ENCODE measurements at regions not wholly inside any gene's neighbourhood (a gene's known extent, or its start where the extent isn't known, plus 50 kb on each side); places are given as distances from the start of the nearest gene placed in this dataset.

DNA sequence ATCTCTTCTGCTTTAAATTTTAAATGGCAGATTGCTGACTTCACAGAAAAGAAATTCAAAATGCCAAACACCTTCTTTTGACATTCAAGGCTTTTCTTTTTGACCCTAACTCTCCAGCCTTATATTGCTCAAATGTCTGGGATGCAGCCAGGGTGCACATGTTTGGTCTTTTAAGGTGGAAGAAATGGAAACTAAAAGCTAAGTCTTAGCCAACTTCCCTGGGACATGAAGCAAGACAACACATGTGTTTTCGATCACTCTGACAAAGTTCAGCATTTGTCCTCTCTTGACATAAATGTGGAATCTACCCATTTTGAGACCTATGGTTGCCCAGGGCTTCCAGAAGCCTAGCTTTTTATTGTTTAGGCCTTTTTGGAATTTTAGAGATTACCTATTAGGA lies 161.6 kb downstream of the RDH14 start:
- no peak for DNase-seq
- in situ Hi-C loops (cut with MboI; ENCODE audit: low pct_unique_long_range_greater_than_20kb, low sequenced_read_pairs): no loop called here

DNA sequence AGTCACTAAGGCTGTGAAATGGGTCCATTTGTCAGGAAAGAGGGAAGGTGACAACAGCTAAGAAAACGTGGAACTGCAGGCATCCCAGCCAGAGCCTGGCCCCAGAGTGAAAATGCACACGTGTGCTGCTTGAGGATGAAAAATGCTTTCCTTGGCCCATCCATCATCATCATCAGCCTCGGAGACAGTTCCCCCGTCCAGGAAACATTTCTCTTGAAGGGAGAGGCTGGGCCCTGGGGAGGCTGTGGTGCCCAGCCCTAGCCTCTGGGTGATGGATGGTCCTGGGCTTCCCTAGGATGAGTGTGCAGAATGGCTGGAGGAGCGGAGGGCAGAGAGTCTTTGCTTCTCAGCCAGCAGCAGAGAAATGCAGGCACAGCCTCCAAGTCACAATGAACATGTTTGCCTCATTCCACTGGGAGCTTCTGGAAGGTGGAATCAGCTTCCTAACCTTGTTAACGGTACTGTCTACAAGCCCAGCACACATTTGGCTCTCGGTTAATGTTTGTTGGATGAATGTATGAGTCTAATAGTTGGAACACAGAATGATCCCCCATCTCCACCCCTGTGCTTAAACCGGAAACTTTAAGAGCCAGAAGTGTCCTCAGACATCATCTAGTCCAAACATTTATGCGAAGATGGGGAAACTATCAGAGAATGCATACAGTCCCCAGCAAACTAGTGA lies 164.0 kb downstream of the RDH14 start:
- in situ Hi-C loops (cut with MboI; ENCODE audit: low pct_unique_long_range_greater_than_20kb, low sequenced_read_pairs): no loop called here
- no peak for DNase-seq

DNA sequence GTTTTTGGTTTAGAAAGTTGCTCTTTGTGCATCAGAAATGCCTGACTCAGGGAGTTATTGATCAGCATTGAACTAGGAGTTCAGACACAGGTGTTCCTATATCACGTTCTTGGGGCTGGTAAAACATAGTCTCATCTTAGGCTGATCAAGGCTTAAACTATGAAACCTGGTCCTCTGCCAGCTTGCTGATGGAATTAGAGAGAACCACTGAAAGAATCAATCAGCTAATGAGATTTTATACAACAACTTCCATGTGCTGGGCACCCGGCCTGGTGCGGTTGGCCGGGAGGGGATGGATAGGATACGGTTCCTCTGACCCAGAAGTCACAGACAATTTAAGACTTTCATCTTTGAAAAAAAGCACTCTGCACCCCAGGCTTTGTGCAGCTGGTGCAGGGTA lies 164.9 kb downstream of the RDH14 start:
- in situ Hi-C loops (cut with MboI; ENCODE audit: low pct_unique_long_range_greater_than_20kb, low sequenced_read_pairs): no loop called here
- DNase-seq: no peak

DNA sequence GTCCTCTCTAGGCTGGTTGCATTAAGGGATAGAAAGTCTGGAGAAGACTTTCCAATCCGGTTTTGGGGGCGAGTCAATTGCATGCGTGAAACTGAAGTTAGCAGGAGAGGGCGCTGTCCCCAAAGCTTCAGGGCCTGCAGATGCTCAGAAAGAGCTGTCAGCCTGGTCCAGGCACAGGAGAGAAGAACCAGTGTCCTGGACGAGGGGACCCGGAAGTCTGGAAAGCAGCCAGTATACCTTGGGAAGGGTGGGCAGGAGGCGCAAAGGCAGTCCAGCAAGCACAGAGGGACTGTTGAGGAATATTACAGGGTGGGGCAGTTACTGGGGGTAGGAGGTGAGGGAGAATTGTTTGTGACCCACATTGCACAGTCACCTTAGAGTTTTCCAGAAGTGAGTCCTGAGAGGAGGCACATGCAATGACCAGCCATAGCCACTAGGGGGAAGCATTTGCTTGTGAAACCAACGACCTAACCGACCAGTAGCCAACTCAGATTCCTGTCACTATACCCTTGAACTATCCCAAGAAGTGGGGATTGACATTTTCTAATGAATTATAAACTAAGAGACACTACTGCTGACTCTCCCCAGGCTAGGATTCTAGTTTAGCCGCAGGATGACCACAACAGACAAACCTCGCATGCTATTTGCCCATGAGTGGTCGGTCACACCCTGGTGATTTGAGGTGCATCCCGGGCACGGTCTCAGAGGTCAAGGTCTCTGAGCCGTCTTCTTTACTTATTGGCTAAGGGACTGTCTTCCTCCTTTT lies 172.8 kb downstream of the RDH14 start:
- in situ Hi-C loops (cut with MboI; ENCODE audit: low pct_unique_long_range_greater_than_20kb, low sequenced_read_pairs): no loop called here
- DNase-seq: peak; percentile 78

DNA sequence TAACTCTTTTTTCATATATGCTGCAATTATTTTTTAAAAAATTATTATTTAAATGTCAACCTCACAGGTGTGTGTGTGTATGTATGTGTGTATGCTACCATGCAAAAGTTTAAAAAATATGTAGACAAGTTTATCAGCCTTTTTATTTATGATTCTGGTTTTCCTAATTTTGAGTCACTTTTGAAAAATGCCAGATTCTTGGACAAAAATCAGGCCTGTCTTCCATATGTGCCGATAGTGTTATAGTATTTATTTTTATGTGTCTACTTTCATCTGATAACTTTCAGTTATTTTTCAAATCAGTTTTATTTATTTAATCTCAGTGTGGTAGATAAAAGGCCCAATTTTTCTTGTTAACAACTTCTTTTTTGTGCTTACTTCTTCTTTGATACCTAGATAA lies 176.2 kb downstream of the RDH14 start:
- in situ Hi-C loops (cut with MboI; ENCODE audit: low pct_unique_long_range_greater_than_20kb, low sequenced_read_pairs): no loop called here
- no peak for DNase-seq

DNA sequence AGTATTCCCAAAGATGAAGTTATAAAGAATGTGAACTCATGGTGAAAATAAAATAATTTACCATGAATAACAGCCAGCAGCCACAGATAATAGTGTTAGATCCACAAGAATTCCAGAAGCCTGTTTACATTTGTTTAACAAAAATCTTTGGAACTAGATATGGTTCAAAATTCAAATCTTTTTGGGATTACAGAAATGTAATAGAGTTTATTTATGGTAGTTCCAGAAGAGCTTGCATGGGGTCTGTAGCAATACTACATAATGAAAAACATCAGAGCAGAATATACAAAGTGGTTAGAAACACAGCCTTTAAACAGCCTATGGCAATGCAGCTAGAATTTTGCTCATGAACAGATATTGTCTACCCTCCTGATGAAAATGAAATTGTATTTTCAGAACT lies 179.1 kb downstream of the RDH14 start:
- in situ Hi-C loops (cut with MboI; ENCODE audit: low pct_unique_long_range_greater_than_20kb, low sequenced_read_pairs): no loop called here
- DNase-seq: no peak

- DNase-seq: no peak
- in situ Hi-C loops (cut with MboI; ENCODE audit: low pct_unique_long_range_greater_than_20kb, low sequenced_read_pairs): no loop called here
Observed at GRCh38 chr2:18380321-18380720, 180.1 kb downstream of the RDH14 start.

DNA sequence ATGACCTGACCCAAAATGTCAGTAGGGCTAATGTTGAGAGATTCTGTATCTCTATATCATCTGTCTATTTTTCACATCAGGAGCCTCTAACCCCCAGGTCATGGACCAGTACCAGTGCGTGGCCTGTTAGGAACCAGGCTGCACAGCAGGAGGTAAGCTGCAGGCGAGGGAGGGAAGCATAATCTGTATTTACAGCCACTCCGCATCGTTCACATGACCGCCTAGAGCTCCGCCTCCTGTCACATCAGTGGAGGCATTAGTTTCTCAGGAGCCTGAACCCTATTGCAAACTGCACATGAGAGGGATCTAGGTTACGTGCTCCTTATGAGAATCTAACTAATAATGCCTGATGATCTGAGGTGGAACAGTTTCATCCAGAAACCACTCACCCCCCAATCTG lies 180.6 kb downstream of the RDH14 start:
- in situ Hi-C loops (cut with MboI; ENCODE audit: low pct_unique_long_range_greater_than_20kb, low sequenced_read_pairs): no loop called here
- DNase-seq: no peak

DNA sequence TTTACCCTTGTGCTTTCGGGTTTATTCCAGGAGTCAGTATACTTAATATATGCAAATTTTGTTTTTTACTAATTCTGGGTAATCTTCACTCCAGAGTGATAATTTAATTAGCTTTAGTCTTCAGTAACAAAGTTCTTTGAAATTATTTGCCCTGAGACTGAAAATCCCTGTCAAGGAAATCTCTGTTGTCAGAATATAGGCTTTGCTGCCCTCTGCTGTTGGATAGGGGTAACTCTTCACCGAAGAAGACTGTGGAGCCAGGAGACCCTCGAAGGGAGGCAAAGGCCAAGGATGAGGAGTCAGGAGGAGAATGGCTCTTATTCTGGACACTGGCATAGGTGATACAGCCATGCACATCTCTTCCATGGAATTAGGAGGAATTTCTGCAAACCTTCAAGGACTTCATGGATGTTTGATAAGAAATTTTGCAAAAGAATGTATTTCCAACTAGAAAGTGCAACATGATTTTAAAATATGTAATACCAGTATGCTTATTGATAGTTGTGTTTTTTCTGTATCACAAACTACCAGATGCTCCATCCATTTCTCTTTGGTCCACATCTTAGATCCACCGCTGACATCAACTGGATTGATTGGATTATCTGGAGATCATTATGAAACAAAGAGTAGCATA lies 182.3 kb downstream of the RDH14 start:
- in situ Hi-C loops (cut with MboI; ENCODE audit: low pct_unique_long_range_greater_than_20kb, low sequenced_read_pairs): no loop called here
- DNase-seq: peak; percentile 32

- DNase-seq: no peak
- in situ Hi-C loops (cut with MboI; ENCODE audit: low pct_unique_long_range_greater_than_20kb, low sequenced_read_pairs): no loop called here
Observed at GRCh38 chr2:18376936-18377335, 183.5 kb downstream of the RDH14 start.

DNA sequence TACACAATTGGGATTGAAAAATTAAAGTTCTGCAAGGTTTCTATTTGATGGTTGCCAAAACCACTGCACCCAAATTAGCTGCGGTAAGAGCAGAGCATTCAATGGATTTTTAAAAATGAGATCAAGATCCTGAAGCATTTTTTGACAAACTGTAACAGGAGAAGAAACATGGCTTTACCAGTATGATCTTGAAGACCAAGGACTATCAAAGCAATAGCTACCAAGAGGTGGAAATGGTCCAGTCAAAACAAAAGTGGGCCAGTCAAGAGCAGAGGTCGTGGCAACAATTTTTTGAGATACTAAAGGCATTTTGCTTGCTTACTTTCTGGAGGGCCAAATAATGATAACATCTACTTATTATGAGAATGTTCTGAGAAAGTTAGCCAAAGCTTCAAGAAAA lies 186.8 kb downstream of the RDH14 start:
- in situ Hi-C loops (cut with MboI; ENCODE audit: low pct_unique_long_range_greater_than_20kb, low sequenced_read_pairs): no loop called here
- DNase-seq: no peak

DNA sequence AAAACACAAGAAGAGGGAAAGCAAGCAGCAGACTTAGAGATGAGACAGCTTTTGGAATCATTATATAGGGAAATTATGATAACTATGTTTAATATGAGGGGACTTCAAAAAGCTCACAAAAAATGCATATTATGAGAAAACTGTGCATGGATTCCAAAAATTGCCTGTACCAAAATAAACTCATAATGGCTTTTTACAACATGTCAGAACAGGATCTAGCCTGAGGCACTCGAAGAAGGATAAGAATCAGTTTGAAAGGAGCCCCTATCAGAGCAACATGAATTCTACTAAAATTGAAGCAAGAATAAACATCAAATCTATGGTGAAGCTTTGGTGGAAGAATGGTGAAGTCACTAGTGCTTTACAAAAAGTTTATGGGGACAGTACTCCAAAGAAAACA lies 187.4 kb downstream of the RDH14 start:
- in situ Hi-C loops (cut with MboI; ENCODE audit: low pct_unique_long_range_greater_than_20kb, low sequenced_read_pairs): no loop called here
- DNase-seq: no peak

DNA sequence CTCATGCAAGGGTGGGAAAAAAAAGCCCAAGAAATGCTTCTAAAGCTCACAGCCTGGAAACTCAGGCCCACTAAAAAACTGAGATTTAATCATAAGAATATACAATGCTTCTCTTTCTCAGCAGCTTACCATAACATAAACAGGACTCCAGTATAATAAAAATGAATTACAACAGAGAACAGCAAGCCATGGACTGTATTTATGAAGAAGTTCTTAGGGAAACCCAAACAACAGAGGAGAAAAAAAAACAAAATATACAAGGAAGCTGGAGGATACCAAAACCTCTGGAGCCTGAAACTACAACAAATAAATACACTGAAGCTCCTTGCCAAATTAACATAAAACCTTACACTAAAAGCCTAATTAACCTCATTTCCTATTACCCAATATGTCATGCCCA lies 187.8 kb downstream of the RDH14 start:
- in situ Hi-C loops (cut with MboI; ENCODE audit: low pct_unique_long_range_greater_than_20kb, low sequenced_read_pairs): no loop called here
- no peak for DNase-seq

- in situ Hi-C loops (cut with MboI; ENCODE audit: low pct_unique_long_range_greater_than_20kb, low sequenced_read_pairs): no loop called here
- DNase-seq: no peak
Observed at GRCh38 chr2:18369760-18370159, 190.7 kb downstream of the RDH14 start.

- DNase-seq: no peak
- in situ Hi-C loops (cut with MboI; ENCODE audit: low pct_unique_long_range_greater_than_20kb, low sequenced_read_pairs): no loop called here
Observed at GRCh38 chr2:18368008-18368407, 192.4 kb downstream of the RDH14 start.

GRCh38 chr2:18365342-18365741 lies 195.1 kb downstream of the RDH14 start:
- no peak for DNase-seq
- in situ Hi-C loops (cut with MboI; ENCODE audit: low pct_unique_long_range_greater_than_20kb, low sequenced_read_pairs): no loop called here

DNA sequence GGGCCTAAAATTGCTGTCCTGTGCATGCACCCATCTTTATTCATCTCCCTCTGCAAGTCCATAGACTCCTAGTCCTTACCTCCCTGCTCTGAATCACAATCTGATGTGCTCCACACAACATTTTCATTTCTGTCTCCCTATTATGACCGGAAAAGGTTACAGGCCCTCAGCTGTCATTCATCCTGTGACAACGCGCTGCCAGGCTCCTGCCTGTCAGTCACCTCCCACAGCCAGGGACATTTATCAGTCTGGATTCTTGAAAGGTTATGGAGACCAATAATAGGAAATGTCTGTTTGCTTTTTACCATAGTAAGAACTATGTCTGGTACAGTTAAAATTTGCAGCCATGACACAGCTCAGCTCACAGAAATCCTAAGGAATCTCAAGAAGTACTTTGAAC lies 197.1 kb downstream of the RDH14 start:
- in situ Hi-C loops (cut with MboI; ENCODE audit: low pct_unique_long_range_greater_than_20kb, low sequenced_read_pairs): no loop called here
- no peak for DNase-seq

- in situ Hi-C loops (cut with MboI; ENCODE audit: low pct_unique_long_range_greater_than_20kb, low sequenced_read_pairs): no loop called here
- DNase-seq: no peak
Observed at GRCh38 chr2:18362696-18363095, 197.8 kb downstream of the RDH14 start.

DNA sequence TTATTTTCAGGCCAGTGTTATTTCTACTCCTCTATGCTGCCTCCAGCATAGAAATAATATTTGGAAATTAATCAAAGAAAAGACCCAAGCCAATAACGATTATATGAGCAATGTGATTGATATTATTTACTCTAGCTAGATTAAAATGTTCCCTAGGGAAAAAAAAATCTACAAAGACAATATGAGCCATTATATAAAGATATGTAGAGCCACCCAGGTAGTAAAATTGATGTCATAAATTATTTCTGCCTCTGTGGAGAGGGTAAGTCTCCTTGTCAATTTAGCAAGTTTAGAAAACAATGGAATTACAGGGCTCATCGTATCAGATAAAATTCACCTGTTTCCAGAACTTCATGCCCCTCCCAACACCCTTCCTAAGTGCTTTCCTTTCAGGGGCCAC lies 202.9 kb downstream of the RDH14 start:
- DNase-seq: no peak
- in situ Hi-C loops (cut with MboI; ENCODE audit: low pct_unique_long_range_greater_than_20kb, low sequenced_read_pairs): no loop called here

- no peak for DNase-seq
- in situ Hi-C loops (cut with MboI; ENCODE audit: low pct_unique_long_range_greater_than_20kb, low sequenced_read_pairs): no loop called here
Observed at GRCh38 chr2:18356676-18357075, 203.8 kb downstream of the RDH14 start.

- no peak for DNase-seq
- in situ Hi-C loops (cut with MboI; ENCODE audit: low pct_unique_long_range_greater_than_20kb, low sequenced_read_pairs): no loop called here
Observed at GRCh38 chr2:18349421-18349820, 211.0 kb downstream of the RDH14 start.
